ENCODE measurements at regions not wholly inside any gene's neighbourhood (a gene's known extent, or its start where the extent isn't known, plus 50 kb on each side); places are given as distances from the start of the nearest gene placed in this dataset.
A peak's percentile ranks its signal among the peaks of the same experiment; 100 is the strongest.

GRCh38 chr3:115512565-115513415, 110.5 kb upstream of the GAP43 start:
- Mint-ChIP-seq H3K27ac (peak overlapping the region; percentile 70), H3K4me3 (peak overlapping the region; percentile 78), H3K9me3 (peaks cover 5% of the 10 kb centered on the region), H3K4me1 (peaks cover 32% of the 10 kb centered on the region), H3K36me3 (no peaks in the 10 kb centered on the region), H3K27me3 (ENCODE audit: low read depth) (peaks cover 17% of the 10 kb centered on the region)
- peak; percentile 28 to 57 for DNase-seq (ENCODE audit: low spot score in 2 of 2, unreplicated experiment in 2 of 2)
- TF ChIP-seq, protein P1, sequence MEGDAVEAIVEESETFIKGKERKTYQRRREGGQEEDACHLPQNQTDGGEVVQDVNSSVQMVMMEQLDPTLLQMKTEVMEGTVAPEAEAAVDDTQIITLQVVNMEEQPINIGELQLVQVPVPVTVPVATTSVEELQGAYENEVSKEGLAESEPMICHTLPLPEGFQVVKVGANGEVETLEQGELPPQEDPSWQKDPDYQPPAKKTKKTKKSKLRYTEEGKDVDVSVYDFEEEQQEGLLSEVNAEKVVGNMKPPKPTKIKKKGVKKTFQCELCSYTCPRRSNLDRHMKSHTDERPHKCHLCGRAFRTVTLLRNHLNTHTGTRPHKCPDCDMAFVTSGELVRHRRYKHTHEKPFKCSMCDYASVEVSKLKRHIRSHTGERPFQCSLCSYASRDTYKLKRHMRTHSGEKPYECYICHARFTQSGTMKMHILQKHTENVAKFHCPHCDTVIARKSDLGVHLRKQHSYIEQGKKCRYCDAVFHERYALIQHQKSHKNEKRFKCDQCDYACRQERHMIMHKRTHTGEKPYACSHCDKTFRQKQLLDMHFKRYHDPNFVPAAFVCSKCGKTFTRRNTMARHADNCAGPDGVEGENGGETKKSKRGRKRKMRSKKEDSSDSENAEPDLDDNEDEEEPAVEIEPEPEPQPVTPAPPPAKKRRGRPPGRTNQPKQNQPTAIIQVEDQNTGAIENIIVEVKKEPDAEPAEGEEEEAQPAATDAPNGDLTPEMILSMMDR (IDR thresholded peaks at IDR 0.05; ENCODE audit: unreplicated experiment): no peak

DNA sequence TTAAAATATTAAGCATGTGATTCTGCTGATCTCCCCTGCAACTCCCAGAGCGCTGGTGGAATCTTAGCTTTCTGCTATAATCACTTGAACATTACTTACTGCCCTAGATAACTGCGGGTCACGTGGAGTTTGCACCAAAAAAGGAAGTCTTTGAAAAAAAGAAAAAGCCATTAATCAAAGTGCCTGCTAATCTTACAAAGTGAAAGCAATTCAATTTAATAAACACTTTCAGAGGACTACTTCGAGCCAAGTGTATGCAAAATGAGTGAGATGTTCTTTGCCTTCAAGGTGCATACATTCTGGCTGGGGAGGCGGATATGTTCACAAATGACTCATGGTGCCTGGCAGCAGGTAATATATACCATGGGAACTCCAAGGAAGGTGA, 109.9 kb upstream of the GAP43 start:
- Mint-ChIP-seq H3K9me3 (peaks cover 5% of the 10 kb centered on the region), H3K4me1 (peaks cover 36% of the 10 kb centered on the region), H3K4me3 (peak overlapping the region; percentile 78), H3K36me3 (no peaks in the 10 kb centered on the region), H3K27ac (peak overlapping the region; percentile 70), H3K27me3 (ENCODE audit: low read depth) (peaks cover 17% of the 10 kb centered on the region)
- TF ChIP-seq, protein P1 (IDR thresholded peaks at IDR 0.05; ENCODE audit: unreplicated experiment): no peak
- no peak for DNase-seq (ENCODE audit: low spot score in 2 of 2, unreplicated experiment in 2 of 2)

GRCh38 chr3:115517457-115518050, 105.8 kb upstream of the GAP43 start:
- Mint-ChIP-seq H3K36me3 (no peaks in the 10 kb centered on the region), H3K9me3 (peaks cover 5% of the 10 kb centered on the region), H3K27ac (no peak overlapping the region), H3K27me3 (ENCODE audit: low read depth) (no peaks in the 10 kb centered on the region), H3K4me3 (no peak overlapping the region), H3K4me1 (peaks cover 29% of the 10 kb centered on the region)
- TF ChIP-seq, protein P1 (IDR thresholded peaks at IDR 0.05; ENCODE audit: unreplicated experiment): no peak
- DNase-seq (ENCODE audit: low spot score in 2 of 2, unreplicated experiment in 2 of 2): no peak

DNA sequence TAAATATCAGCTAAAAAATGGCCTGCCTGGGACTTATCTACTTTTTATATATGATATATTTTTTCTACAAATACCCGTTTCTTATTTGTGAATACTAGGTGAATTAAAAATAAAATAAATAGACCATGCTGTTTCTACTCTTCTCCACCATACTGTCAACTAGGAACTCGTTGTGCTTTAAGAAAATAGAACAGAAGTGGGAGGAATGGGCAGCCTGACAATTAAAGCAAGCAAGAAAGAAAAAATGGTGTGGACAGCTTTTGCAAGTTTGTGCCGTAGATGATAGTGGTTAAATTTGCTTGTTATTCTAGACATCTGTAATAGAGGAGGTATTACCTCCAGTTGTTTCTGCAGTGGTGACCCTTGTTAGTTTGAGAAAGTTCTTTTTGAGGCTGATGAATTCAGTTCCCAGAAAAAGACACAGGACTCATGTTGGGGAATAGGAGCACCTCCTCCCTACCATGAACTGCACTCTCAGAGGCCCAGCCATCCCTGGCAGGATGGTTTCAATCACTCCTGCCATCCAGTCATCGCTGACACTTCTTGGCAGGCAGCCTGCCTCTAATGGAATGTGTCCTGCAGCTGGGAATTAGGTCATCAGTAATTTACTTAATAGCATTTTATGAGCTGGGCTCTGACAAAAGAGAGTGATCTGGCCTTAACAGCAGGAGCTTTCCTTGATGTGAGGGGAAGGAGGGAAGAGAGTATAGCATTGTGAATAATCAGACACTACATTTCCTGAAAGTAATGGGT, 105.0 kb upstream of the GAP43 start:
- Mint-ChIP-seq H3K27me3 (ENCODE audit: low read depth) (no peaks in the 10 kb centered on the region), H3K4me3 (no peak overlapping the region), H3K4me1 (peaks cover 23% of the 10 kb centered on the region), H3K9me3 (peaks cover 5% of the 10 kb centered on the region), H3K36me3 (no peaks in the 10 kb centered on the region), H3K27ac (peak overlapping the region; percentile 80)
- DNase-seq (ENCODE audit: low spot score in 2 of 2, unreplicated experiment in 2 of 2): peak in 1 of 2 experiments; percentile 39
- TF ChIP-seq, protein P1 (IDR thresholded peaks at IDR 0.05; ENCODE audit: unreplicated experiment): no peak

DNA sequence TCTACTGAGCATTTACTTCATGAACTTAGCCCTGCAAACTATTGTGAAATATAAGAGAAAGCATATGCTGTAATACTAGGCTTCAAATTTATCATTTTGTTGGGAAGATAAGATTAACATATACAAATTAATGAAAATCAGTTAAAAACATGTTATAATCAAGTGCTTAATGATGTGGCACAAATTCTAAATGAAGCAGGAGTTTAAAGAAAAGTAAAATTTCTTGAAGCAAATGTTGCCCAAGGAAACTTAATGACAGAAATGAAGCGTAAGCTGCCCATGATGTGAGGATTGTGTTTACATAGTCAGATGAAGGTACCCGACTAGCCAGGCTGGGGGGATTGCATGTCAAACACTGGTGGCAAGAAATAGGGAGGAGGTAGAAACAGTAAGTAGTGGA, 103.1 kb upstream of the GAP43 start:
- no peak for DNase-seq (ENCODE audit: low spot score in 2 of 2, unreplicated experiment in 2 of 2)
- TF ChIP-seq, protein P1 (IDR thresholded peaks at IDR 0.05; ENCODE audit: unreplicated experiment): no peak
- no peak overlapping the region for H3K27ac Mint-ChIP-seq
- H3K36me3 Mint-ChIP-seq: no peaks in the 10 kb centered on the region
- H3K27me3 Mint-ChIP-seq (ENCODE audit: low read depth): no peaks in the 10 kb centered on the region
- H3K4me1 Mint-ChIP-seq: peaks cover 19% of the 10 kb centered on the region
- no peak overlapping the region for H3K4me3 Mint-ChIP-seq
- peaks cover 5% of the 10 kb centered on the region for H3K9me3 Mint-ChIP-seq
